ENCODE measurements at regions not wholly inside any gene's neighbourhood (a gene's known extent, or its start where the extent isn't known, plus 50 kb on each side); places are given as distances from the start of the nearest gene placed in this dataset.
"Not testable (repeated sequence)": the region's sequence is repeated elsewhere in the genome, so short reads cannot be mapped to it uniquely, and the experiment has no call there.

DNA sequence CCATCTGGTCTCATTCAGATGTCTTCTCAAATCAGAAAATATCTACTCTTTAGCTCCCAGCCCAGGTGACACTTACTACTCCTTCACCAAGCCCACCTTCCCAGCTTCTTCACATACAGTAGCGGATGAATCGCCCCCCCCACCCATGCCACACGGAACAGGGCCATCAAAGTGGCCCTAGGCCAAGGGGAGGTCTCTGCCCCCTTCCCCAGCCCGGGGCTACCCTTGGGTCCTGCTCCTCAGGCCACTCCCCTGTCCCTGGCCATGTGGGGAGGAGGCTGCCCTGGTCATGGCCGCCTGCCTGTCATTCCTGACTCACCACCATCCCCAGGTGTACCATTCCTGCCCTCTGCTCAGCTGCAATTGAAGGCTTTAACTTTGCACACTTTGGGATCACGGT is 142.8 kb downstream of the NECTIN1 start:
- no peak for DNase-seq

DNA sequence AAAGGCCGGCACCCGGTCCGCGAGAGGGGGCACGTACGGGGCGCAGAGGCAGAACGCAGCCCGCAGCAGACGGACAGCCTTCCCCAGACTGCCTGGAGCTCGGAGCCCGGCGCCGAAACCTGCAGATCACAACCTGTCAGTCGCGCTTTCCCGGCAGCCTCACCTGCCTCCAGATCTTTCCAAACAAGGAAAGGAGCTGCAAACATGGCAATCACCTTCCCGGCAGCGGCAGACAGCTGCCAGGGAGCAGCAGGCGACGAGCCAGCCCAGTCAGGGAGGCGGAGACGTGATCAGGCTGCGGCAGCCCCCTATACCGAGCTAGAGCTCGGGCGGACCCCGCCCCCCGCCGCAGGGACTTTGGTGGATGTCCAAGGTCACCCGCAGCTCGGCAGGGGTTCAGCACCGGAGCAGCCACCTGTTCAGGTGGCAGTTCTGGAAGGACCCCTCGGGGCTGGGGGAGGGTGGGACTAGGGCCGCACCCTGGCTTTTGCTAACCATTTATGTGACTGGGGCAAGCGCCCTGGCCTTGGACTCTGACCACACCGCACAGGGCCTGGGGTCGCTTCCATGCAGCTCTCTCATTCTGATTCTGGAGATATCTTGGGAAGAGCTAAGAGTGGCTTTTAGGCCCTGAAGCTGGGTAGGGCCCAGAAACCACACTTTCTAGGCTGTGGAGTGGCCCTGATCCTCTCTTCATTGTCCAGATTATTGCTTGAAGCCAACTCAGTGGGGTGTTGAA is 143.8 kb downstream of the NECTIN1 start:
- no peak for DNase-seq

DNA sequence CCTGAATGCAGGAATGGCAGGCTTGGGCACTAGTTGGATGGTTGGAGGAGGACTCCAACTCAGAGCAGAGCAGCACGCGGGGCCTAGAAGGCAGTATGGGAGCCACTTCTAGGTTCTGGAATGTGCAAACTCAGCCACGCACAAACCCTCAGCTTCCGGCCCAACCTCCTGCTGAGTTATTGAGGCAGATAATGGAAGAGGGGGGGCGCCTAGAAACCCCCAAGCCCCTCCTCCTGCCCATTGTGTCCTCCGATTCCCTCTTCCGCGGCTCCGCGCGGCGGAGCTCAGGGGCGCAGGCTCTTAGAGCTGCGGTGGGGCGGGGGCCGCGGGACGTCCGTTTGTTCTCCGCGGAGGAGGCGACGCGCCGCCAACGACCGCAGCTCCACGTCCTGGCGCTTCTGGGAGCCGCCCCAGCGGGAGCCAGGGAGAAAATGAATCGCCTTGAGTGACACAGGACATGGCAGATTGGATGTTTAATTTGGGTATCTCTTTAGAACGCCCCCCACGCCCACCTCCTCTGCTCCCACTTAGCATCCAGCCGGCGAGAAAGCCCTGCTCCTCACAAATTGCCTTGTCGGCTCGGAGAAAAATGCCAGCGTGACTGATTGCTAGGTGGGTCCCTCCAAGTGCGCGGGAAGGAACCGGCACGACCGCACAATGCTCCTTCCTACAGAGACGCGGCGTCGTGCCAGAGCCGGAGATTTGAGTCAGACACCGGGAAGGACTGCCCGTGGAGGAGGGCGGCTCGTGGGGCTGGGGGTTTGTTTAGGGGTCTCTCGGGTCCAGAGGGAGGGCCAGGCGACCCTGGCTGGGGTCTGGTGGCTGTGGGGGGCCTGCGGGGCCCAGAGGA is 144.6 kb downstream of the NECTIN1 start:
- DNase-seq, result no peak

DNA sequence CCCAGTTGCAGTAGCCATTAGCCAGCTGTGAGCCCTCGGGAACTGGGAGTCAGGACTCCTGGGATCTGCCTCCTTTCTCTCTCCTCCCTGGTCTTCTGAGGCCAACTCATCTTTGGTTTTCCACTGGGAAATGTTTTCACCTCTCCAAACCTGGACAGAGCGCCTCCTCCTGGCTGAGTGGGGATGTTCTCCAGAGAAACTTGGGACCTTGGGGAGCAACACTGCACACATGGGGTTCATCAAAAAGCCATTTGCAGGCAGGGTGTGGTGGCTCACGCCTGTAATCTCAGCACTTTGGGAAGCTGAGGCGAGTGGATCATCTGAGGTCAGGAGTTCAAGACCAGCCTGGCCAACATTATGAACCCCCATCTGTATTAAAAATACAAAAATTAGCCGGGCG is 145.4 kb downstream of the NECTIN1 start:
- no peak for DNase-seq

DNA sequence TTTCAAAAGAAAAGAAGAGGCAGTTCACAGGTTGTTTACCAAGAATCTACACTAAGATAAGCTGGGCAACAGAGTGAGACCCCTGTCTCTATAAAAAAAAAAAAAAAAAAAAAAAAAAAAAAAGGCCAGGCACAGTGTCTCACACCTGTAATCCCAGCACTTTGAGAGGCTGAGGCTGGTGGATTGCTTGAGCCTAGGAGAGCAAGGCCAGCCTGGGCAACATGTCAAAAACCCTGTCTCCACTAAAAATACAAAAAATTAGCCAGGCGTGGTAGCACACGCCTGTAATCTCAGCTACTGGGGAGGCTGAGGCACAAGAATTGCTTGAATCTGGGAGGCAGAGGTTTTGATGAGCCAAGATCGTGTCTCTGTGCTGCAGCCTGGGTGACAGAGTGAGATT is 147.6 kb downstream of the NECTIN1 start:
- not testable (repeated sequence) for DNase-seq

DNA sequence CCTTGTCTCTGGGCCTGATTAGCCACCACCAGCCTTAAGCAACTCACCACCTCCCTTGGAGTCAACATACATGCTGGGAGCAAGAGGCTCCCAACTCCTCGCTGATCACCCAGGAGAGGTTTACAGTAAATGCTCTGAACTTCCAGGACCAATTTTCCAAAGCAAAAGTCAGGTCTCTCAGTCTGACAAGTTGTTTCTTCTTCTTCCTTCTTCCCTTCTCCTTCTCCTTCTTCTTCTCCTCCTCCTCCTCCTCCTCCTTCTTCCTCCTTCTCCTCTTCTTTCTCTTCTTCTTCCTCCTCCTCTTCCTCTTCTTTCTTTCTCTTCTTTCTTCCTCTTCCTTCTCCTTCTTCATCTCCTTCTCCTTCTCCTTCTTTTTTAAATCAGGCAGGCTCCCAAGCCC is 148.2 kb downstream of the NECTIN1 start:
- DNase-seq, result no peak

DNA sequence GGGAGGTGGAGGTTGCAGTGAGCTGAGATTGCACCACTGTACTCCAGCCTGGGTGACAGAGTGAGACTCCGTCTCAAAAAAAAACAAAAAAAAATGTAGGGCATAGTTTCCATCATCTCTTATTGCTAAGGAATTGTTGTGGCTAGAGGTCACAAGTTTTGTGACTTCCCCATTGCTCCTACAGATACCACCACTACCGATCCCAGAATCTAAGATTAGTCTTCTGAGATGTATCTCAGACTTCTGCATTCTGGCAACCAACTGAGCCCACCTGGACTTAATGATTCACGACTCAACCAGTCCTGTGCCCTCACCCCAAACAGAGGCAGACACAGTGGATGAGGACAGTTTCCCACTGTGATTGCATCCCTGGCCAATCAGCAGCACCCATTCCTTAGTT is 148.9 kb downstream of the NECTIN1 start:
- no peak for DNase-seq

DNA sequence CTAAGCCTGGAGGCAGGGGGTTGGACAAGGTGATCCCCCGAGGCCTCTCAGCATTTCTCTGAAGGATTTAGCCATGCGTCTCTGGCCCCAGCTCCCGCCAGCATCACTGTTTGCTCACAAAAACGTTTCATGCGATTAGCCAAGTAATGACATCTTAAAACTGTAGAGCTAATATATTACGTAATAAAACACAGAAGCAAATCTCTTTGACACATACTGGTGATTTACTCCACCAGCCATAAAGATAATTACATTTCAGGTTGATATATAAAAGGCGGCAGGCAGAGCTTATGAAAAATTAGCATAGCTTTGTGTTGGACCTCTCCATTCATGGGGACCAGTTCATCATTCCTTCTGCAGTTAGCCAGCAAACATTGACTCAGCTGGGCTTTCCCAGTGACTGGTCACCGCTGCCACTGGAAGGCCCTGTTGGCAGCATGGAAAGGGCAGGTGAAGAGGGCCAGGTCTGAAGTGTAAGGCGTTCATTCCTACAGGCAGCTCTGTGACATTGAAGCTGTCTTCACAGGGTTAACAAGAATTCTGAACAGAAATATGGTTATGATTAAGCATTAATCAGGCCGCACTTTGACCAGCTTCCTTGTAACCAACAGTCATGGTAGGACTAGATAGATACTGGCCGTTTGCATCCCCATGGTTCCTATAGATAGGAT is 150.3 kb downstream of the NECTIN1 start:
- DNase-seq, result peak in 1 of 2 experiments; percentile 31

DNA sequence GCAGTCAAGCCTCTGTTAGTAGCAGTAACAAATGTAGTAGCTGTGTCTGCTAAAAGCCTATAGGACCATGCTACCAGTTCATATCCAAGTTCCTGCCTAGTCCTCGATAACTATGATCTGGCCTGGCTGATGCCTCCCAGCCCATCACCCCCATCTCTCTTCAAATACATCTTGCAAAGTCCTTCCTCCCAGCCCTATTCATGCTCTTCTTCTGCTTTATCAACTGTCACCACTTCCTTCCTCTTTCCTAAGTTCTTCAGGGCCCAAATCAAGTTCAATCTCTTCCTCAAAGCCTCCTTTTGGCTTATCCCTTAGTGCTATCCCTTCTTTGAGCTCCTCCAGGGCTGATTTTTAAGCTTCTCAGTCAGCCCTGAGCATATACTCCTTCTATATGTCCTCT is 150.9 kb upstream of the THY1 start:
- DNase-seq, result no peak

DNA sequence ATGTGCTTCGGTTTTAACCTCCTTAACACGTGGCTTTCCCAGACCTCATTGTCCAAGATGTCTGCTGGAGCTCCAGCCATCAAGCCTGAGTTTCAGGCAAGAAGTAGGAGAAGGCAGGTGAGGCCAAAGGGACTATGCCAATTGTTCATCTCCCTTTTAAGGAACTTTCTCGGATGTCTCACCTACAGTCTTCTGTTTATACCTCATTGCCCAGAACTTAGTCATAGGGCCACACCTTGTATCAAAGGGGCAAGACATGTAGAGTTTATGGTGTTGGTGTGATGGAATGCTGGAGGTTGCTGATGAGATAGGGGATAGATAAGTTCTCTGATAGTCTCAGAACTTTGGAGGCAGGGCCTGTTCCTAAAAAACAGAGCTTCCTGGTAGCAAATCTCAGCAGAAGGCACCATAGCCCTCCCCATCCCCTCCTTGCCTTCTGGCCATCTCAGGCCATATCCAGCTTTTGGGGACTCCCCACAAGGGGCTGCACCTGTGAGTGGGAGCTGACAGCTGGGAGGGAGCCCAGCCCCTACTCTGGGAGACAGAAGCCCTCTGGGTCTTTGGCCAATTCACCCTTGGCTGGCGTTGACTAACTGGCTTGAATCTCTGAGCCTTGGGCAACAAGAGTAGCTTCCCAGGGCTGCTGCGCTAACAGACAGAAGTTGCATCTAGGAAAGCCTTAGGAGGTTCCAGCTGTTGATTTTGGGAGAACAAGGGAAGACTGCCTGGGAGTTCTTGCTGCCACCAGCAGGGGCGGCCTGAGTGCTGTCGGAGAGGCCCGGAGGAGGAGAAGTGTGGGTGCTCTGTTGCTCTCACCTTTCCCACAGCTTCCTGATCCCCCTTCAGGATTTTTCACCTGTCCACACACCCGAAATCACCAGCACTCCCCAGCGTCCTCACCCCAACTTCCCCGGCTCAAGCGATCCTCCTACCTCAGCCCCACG is 149.8 kb upstream of the THY1 start:
- no peak for DNase-seq

DNA sequence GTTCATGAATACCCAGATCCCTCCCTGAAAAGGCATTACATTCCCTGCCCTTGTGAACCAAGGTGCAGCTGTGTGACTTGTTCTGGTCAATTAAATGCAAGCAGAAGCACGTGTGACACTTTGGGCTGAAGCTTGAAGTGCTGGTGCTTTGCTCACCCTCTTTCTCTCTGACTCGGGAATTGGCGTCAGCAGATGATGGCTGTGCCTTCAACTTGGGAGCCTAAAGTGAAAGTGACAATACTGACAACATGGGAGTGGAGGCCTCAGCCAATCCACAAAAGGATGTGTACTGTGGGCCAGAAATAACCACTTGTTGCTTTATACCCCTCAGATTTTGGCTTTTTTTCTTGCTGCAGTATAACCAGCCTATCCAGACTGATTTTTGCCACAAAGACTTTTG is 148.3 kb upstream of the THY1 start:
- peak; percentile 13 to 41 for DNase-seq

DNA sequence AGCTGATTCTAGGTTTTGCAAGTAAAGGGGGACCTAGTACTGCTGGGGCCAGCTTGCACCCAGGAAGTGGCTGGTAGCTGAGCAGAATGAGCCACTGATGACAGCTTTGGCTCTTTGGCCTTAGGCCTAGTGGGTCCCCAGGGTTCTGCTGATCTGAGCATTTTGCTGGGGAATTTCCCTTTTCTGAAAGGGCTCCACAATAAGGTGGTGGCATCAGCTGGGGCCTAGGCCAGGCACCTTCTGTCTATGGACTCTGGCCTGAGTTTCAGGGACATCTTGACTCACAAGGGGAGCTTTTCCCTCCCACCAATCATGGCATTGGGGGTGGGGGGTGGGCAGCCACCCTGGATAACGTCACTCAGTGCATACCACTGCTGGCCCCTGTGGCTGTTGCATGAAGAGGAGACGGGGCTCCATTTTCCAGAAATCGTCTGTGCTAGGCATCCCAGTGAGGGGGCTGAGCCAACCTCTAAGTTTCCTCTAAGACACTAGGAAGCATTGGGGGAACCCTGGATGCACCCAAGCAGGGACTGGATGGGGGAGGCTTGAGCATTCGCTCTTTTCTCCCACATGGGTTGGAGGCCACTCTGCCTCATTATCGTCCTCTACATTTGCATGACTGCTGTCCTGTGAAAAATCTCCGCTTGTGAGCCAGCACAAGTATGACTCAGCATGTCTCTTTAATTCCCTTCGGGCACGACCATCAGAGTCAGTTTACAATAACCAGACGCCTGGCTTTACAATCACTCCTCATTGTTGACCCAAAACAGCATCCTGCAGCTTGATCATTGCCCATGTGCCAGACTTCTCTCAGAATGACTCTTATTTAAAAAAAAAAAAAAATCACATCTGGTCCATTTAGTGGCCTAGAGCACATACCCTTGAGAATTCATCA is 145.0 kb upstream of the THY1 start:
- peak in 1 of 2 experiments; percentile 32 for DNase-seq

DNA sequence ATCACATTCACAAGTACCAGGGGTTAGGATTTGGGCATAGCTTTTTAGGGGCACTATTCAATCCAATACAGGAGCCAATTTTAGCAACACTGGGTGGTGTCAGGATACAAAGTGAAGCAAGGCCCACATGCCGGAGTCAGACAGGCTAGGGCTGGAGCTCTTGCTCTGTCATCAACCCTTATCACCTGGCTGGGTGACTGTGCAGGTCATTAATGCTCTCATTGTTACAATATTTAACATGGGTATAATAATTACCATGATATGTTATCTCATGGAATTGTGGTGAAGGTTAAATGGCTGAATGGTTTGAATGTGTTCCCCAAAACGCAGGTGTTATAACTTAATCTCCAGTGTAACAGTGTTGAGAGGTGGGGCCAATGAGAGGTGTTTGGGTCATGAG is 143.3 kb upstream of the THY1 start:
- no peak for DNase-seq

DNA sequence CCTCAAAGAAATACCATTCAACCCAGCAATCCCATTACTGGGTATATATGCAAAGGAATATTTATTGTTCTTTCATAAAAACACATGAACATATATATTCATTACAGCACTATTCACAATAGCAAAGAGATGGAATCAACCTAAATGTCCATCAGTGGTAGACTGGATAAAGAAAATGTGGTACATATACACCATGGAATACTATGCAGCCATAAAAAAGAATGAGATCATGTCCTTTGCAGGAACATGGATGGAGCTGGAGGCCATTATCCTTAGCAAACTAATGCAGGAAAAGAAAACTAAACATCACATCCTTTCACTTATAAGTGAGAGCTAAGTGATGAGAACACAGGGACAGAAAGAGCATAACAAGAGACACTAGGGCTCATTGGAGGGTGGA is 142.7 kb upstream of the THY1 start:
- not testable (repeated sequence) for DNase-seq

DNA sequence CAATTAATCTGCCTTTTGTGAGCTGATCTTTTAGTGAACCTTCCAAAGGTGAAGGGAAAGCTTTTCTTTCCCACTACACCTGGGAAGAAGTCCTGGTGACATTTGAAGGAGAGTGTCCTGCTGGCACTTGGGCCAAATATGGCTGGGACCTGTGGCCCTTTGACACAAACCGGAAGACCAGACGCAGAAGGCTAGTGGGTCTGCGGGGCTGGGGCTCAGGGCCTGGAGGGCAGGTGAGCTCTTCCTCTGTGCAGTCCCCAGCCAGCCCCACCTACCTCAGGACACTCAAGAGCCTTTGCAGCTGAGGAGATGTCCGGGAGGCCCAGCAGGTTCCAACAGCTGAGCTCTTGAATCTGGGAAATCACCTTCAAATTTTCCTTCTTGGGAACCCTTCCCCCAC is 138.0 kb upstream of the THY1 start:
- DNase-seq, result no peak

DNA sequence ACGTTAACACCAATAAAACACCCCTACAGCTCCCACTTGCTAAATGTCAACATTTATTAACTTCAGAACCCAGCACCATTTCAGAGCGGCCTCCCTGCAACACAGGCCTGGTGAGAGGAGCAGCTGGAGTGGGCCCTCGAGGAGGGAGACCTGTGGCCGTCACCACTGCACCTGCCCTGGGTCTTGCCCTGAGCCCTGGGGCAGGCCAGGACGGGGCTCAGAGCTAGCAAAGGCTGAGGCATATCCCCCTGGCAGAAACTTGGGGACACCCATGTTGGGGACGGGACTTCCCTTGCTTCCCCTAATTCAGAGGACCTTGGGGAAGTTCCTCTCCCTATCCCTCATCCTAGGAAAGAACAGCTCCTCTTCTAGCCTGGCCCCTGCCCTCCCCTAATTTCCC is 137.3 kb upstream of the THY1 start:
- no peak for DNase-seq

DNA sequence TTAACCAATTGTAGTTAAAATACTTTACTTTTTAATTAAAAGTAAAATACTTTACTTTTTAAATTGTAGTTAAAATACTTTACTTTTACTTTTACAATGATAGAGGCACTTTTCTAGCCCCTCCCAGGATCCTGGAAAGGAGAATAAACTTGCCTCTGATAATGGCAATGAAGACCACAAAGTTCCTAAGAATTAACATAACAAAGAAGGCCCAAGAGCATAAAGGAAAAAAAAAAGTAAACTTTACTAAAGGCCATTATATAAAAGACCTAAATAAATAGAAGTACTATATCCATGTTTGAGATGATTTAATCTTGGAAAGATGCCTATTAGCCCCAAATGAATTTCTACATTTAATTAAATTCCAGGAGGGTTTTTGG is 129.1 kb upstream of the THY1 start:
- DNase-seq, result no peak

DNA sequence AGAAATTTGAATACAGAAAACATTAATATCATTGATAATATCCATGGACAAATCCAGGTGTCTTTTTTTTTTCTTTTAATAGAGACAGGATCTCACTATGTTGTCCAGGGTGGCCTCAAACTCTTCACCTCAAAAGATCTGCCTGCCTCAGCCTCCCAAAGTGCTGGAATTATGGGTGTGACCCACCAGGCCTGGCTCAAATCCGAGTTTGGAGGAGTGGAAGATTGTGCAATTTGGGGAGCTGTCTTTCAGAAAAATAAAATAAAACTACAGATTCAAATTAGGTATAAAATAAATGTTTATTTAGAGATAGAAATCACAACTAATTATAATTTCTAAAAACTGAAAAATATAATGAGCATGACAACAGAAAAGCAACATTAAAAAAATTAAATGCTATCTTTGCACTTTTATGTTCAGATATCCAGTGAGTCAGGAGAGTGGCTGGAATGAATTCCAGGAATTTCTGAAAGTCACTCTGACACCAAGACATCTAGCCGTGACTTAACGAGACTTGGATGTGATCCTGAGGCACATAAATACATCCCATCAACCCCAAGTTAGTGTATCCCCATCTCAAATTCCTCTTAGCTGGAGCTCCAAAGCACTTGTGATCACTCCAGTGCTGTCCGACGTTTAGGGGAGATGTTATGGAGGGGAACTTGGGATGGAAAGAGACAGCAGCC is 128.6 kb upstream of the THY1 start:
- DNase-seq, result no peak

DNA sequence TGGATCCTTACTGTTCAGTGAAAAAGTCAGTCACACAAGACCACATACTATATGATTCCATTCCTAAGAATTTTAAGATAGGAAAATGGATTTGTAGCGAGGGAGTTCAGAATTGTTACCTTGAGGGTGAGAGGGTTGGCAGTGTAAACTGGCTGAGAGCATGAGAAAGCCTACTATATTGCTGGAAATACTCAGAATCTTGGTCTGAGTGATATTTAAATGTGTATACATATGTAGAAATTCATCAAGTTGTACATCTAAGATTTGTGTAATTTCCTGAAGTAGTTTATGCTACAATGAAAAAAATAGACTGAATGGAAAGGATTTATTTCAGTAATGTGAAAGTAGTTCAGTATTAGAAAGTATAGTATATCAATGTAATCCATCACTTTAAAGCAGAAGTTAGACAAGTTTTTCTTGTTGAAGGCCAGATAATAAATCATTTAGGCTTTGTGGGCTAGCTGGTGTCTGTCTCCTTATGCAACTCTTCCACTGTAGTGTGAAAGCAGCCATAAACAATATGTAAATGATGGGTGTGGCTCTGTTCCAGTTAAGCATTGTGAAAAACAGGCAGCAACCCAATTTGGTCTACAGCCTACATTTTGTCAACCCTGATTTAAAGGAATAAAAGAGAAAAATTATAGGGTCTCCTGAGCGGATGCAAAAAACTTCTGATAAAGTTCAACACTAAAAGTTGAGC is 127.2 kb upstream of the THY1 start:
- no peak for DNase-seq

DNA sequence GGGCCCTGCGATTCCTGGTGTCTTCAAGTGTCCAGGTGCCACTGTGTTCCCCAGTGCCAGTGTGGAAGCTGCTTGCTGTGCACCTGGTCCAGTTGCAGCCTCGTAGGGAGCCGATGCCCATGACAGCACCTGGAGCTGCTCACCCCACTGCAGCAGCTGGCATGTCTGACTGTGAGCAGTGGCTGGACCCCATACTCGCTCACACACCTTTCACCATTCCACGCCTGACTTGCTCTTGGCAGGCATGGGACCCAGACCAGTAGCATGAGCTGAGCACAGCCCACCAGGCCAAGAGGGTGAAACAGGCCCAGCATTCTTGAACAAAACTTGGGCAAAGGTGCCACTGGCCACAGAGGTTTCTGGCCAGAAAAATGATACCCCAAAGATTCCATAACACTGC is 124.5 kb upstream of the THY1 start:
- no peak for DNase-seq

All from SHP77 (cell line).